ACC112 (cell line): ENCODE measurements at regions not wholly inside any gene's neighbourhood (a gene's known extent, or its start where the extent isn't known, plus 50 kb on each side); places are given as distances from the start of the nearest gene placed in this dataset.
"Not testable (repeated sequence)": the region's sequence is repeated elsewhere in the genome, so short reads cannot be mapped to it uniquely, and the experiment has no call there.

Experiments
- H2AFZ ChIP-seq: fragments of 200-600 bp; sonication (generic); one replicate; pipeline ENCODE4 v1.6.0; 2017; ENCODE audit warnings: antibody characterized with exemption, low read length; ENCODE audit not compliant: unreplicated experiment
- H3K27ac ChIP-seq: fragments of 200-600 bp; sonication (generic); 2 replicates; pipeline ENCODE4 v1.5.1; 2014; ENCODE audit warnings: low read depth, mild to moderate bottlenecking, antibody characterized with exemption, low read length, moderate library complexity
- H3K27me3 ChIP-seq: fragments of 200-600 bp; sonication (generic); 2 replicates; pipeline ENCODE4 v1.6.1; 2014; ENCODE audit warnings: mild to moderate bottlenecking, antibody characterized with exemption, low read length, moderate library complexity, mixed read lengths; ENCODE audit not compliant: insufficient read depth
- H3K36me3 ChIP-seq: fragments of 200-600 bp; sonication (generic); 2 replicates; pipeline ENCODE4 v1.6.1; 2016; ENCODE audit warnings: mild to moderate bottlenecking, antibody characterized with exemption, low read length, moderate library complexity, mixed read lengths; ENCODE audit not compliant: insufficient read depth
- H3K4me1 ChIP-seq: fragments of 200-600 bp; sonication (generic); one replicate; pipeline ENCODE4 v1.6.1; 2016; ENCODE audit warnings: low read length, mixed read lengths; ENCODE audit not compliant: insufficient read depth, unreplicated experiment, control insufficient read depth
- H3K4me3 ChIP-seq: fragments of 200-600 bp; sonication (generic); 2 replicates; pipeline ENCODE4 v1.5.1; 2014; ENCODE audit warnings: mild to moderate bottlenecking, low read depth, low read length
- H3K79me2 ChIP-seq: fragments of 200-600 bp; sonication (generic); one replicate; pipeline ENCODE4 v1.6.0; 2016; ENCODE audit warnings: low read length; ENCODE audit not compliant: control insufficient read depth, unreplicated experiment, insufficient read depth

DNA sequence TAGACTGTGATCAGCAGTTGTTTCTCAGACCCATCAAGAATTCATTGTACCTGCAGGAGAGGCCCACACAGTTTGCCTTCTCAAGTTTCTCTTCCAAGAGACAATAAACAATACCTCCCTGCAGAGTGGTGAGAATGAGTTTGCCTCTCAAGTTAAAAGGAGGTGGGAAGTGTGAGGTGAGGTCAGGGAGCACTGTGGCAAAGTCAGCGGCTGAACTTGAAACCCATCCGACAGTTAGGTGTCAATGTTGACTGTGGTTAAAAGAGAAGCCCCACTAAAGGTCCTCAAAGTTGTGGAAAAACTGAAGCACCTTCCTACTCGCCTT lies 72.9 kb upstream of the TSC22D1 start:
- H2AFZ ChIP-seq = no peak overlapping the region
- H3K27ac ChIP-seq = no peak overlapping the region

DNA sequence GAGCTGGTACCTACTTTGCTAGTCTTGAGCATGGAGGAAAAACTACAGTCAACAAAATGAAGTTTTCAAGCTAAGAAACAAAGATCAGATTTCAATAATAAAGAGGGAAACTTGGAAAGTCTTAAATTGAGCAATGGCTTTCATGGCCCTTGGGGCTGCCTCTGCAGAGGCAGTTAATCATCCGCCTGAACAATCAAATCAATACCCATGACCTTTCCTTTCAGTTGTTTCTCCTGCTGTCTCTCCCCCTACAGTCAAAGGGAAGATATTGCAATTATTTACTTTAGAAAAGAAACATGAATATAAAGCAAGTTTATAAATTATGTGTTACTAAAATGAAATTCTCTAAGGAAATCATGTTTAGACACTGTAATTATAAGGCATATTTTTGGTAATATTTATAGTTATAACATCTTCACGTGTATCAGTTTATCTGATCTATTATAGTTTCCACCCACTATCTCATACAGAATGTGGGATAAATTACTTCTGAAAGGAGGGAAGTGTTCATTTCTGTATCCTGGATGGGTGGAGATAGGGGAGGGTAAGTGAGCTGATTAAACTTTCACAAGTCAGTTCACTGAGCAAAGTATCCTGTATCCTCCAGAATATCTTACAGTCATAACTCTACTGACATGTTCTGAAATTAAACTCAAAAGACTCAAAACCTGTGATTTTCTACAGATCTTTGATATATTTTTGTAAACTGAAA lies 72.4 kb upstream of the TSC22D1 start:
- H3K36me3 ChIP-seq = no peaks in the 10 kb centered on the region
- no peak overlapping the region for H3K27ac ChIP-seq
- H2AFZ ChIP-seq = no peak overlapping the region
- no peaks in the 10 kb centered on the region for H3K27me3 ChIP-seq
- no peaks in the 10 kb centered on the region for H3K79me2 ChIP-seq
- H3K4me3 ChIP-seq = no peak overlapping the region
- peaks cover 8% of the 10 kb centered on the region for H3K4me1 ChIP-seq

More for the DNA sequence above, 72.9 kb upstream of the TSC22D1 start:
- Histone ChIP-seq H3K27me3 (no peaks in the 10 kb centered on the region), H3K4me3 (no peak overlapping the region), H3K79me2 (no peaks in the 10 kb centered on the region), H3K4me1 (peaks cover 8% of the 10 kb centered on the region), H3K36me3 (no peaks in the 10 kb centered on the region)

DNA sequence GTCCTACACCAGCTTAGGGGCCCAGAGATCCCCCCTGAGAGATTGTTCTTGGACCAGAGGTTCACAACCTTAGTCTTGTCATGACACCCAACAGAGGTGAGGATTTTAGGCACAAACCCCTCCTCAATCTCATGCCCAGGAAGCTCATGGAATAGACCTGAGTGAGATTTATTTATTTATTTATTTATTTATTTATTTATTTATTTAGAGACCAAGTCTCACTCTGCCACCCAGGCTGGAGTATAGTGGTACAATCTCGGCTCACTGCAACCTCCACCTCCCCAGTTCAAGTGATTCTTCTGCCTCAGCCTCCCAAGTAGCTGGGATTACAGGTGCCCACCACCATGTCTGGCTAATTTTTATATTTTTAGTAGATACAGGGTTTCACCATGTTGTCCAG lies 71.4 kb upstream of the TSC22D1 start:
- not testable (repeated sequence) for H2AFZ ChIP-seq, H3K27ac ChIP-seq, H3K4me1 ChIP-seq, H3K27me3 ChIP-seq, H3K4me3 ChIP-seq, H3K79me2 ChIP-seq, H3K36me3 ChIP-seq

DNA sequence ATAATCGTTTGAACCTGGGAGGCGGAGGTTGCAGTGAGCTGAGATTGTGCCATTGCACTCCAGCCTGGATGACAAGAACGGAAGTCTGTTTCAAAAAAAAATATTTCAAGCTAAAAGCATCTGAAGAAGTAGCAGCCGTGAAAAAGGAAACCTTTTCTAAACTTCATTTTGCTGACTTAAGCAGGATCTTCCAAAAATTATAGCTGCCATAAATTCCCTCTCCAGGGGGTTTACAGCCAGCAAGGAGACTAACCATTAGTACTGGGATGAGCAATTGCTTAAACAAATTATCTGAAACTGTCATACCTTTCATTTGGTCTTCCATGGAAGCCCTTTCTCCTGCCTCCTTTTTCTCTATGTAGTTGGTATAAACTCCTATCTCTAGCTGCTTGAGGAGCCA lies 69.9 kb upstream of the TSC22D1 start:
- Histone ChIP-seq H3K27me3 (no peaks in the 10 kb centered on the region), H3K4me3 (no peak overlapping the region), H3K4me1 (no peaks in the 10 kb centered on the region), H3K79me2 (no peaks in the 10 kb centered on the region), H3K27ac (no peak overlapping the region), H2AFZ (no peak overlapping the region), H3K36me3 (no peaks in the 10 kb centered on the region)

DNA sequence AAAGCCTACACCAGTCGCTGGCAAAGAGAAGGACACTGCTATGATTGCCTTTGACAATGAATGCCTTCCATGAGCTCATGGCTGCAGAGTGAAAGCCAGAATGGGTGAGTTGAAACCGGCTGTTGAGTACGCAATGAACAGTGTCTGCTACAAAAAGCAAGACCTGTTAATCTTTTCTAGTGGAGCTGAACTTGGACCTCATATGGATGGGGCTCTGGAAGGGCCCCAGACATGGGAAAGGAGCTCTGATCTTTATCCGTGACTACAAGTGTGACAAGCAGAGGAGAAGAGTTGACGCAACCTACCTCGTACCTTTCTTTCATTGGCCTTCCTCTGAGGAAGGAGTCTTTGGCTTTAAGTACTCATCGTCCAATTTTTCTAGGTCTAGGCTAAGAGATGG lies 67.1 kb upstream of the TSC22D1 start:
- Histone ChIP-seq H3K4me3 (no peak overlapping the region), H3K79me2 (no peaks in the 10 kb centered on the region), H3K4me1 (no peaks in the 10 kb centered on the region), H3K27me3 (no peaks in the 10 kb centered on the region), H3K27ac (no peak overlapping the region), H2AFZ (no peak overlapping the region), H3K36me3 (no peaks in the 10 kb centered on the region)

DNA sequence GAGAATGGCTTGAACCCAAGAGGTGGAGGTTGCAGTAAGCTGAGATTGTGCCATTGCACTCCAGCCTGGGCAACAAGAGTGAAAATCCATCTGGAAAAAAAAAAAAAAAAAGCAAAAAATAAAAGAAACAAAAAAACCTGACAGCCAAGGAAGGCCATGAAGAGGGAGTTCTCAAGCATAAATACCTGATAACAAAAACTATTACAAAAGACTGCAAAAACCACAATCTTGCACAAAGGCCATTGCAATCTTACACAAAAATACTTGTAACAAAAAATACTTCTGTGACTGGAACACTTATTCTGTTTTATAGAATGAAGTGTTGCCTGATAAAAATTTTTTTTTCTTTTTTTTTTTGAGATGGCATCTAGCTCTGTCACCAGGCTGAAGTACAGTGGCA lies 61.5 kb upstream of the TSC22D1 start:
- Histone ChIP-seq H3K79me2 (no peaks in the 10 kb centered on the region), H3K27me3 (no peaks in the 10 kb centered on the region), H3K4me1 (no peaks in the 10 kb centered on the region), H3K4me3 (no peak overlapping the region), H3K27ac (no peak overlapping the region), H3K36me3 (no peaks in the 10 kb centered on the region), H2AFZ (no peak overlapping the region)

DNA sequence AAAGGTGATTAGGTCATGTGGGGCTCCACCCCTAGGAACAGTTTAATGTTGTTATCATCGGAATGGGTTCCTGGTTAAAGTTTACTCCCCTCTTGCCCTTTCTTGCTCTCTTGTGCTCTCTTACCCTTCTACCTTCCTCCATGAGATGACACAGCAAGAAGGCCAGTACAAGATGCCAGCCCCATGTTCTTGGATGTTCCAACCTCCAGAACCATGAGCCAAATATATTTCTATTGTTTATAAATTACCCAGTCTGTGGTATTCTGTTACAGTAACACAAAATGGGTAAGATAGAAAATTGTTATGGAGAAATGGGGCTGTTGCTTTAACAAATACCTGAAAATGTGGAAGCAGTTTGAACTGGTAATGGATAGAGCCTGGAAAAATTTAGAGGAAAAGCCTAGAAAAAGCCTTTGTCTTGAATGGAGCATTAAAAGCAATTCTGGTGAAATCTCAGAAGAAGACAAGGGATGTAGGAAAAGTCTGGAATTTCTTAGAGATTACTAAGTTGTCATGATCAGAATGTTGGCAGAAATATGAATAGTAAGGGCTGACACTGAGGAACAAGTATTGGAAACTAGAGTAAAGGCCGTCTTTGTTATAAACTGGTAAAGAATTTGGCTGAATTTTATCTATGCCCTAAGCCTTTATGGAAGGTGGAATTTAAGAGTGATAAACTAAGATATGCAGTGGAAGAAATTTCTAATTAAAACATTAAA lies 53.5 kb upstream of the TSC22D1 start:
- H3K4me1 ChIP-seq = peaks cover 8% of the 10 kb centered on the region
- no peak overlapping the region for H3K4me3 ChIP-seq
- peak overlapping the region; percentile 41 for H3K27ac ChIP-seq
- H3K79me2 ChIP-seq = no peaks in the 10 kb centered on the region
- H3K36me3 ChIP-seq = no peaks in the 10 kb centered on the region
- H3K27me3 ChIP-seq = no peaks in the 10 kb centered on the region
- peak overlapping the region; percentile 34 for H2AFZ ChIP-seq

DNA sequence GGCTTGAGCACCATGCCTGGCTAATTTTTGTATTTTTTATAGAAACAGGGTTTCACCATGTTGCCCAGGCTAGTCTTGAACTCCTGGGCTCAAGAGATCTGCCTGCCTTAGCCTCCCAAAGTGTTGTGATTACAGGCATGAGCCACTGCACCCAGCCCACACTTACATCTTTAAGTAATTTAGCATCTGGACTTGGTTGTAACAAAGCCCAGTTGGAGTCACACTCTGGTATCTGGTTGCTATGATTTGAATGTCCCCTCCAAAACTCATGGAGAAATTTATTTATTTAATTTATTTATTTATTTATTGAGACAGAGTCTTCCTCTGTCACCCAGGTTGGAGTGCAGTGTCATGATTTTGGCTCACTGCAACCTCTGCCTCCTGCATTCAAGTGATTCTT lies 52.7 kb upstream of the TSC22D1 start:
- not testable (repeated sequence) for H3K4me1 ChIP-seq, H3K27me3 ChIP-seq, H3K27ac ChIP-seq, H2AFZ ChIP-seq, H3K4me3 ChIP-seq, H3K36me3 ChIP-seq, H3K79me2 ChIP-seq

DNA sequence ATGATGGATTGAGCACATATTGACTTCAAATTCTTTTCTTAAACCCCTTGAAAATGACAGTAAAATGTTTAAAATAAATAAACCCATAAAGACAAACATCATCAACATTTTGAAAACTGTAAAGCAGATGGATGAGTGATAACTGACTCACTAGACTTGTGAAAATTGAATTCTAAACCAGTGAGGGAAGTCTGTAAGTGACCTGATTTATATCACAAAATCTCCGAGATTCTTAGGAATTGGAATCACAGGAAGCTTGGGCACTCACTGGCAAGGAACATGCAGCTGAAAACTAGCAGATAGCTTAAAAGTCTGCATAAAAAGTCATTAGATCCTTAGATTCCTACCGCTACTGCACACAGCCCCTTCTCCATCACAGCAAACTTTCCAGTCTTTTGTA lies 51.3 kb upstream of the TSC22D1 start:
- Histone ChIP-seq H3K79me2 (no peaks in the 10 kb centered on the region), H3K36me3 (no peaks in the 10 kb centered on the region), H3K4me3 (no peak overlapping the region), H3K4me1 (peaks cover 8% of the 10 kb centered on the region), H3K27ac (no peak overlapping the region), H2AFZ (no peak overlapping the region), H3K27me3 (no peaks in the 10 kb centered on the region)

DNA sequence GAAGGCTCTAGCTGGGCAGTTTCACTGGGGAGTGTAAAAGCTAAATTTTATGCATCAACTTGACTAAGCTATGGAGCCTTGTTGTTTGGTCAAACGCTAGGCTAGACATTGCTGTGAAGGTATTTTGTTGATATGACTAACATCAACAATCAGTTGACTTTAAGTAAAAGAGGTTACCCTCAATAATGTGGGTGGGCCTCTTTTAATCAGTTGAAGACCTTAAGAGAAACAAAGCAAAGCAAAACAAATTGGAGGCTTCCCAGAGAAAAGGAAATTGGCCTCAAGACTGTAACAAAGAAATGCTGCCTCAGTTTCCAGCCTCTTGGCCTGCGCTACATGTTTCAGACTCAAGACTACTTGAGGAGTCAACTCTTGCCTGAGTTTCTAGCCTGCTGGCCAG lies 50.0 kb upstream of the TSC22D1 start:
- Histone ChIP-seq H3K4me1 (peaks cover 8% of the 10 kb centered on the region), H3K27me3 (no peaks in the 10 kb centered on the region), H2AFZ (no peak overlapping the region), H3K27ac (no peak overlapping the region), H3K4me3 (no peak overlapping the region), H3K36me3 (no peaks in the 10 kb centered on the region), H3K79me2 (no peaks in the 10 kb centered on the region)
